ENCODE measurements at regions not wholly inside any gene's neighbourhood (a gene's known extent, or its start where the extent isn't known, plus 50 kb on each side); places are given as distances from the start of the nearest gene placed in this dataset.

GRCh38 chr1:239448911-239449310 lies 62.5 kb downstream of the CHRM3 start:
- no peak overlapping the region for H3K27ac ChIP-seq
- H3K9me3 ChIP-seq, result no peaks in the 10 kb centered on the region
- TF ChIP-seq CTCF (IDR thresholded peaks at IDR 0.05) (no peak), EP300 (IDR thresholded peaks at IDR 0.05) (no peak), POLR2A (IDR thresholded peaks at IDR 0.05) (no peak), POLR2AphosphoS5 (IDR thresholded peaks at IDR 0.05) (no peak)
- DNase-seq (ENCODE audit: low spot score in 2 of 2), result no peak
- H3K36me3 ChIP-seq, result no peaks in the 10 kb centered on the region
- no peaks in the 10 kb centered on the region for H3K27me3 ChIP-seq
- no peaks in the 10 kb centered on the region for H3K4me1 ChIP-seq
- 69% methylated on average over 3 of the region's 3 CpGs for WGBS
- no peak overlapping the region for H3K4me3 ChIP-seq

- WGBS, result 93% methylated on average over 3 of the region's 3 CpGs
- H3K27ac ChIP-seq, result no peak overlapping the region
- H3K9me3 ChIP-seq, result peaks cover 7% of the 10 kb centered on the region
- H3K36me3 ChIP-seq, result no peaks in the 10 kb centered on the region
- TF ChIP-seq POLR2AphosphoS5 (IDR thresholded peaks at IDR 0.05) (no peak), CTCF (IDR thresholded peaks at IDR 0.05) (no peak), POLR2A (IDR thresholded peaks at IDR 0.05) (no peak), EP300 (IDR thresholded peaks at IDR 0.05) (no peak)
- H3K4me3 ChIP-seq, result no peak overlapping the region
- DNase-seq (ENCODE audit: low spot score in 2 of 2), result no peak
- H3K4me1 ChIP-seq, result no peaks in the 10 kb centered on the region
- no peaks in the 10 kb centered on the region for H3K27me3 ChIP-seq
These were observed 69.4 kb downstream of the CHRM3 start for GRCh38 chr1:239455743-239456142.

- no peak overlapping the region for H3K4me3 ChIP-seq
- H3K4me1 ChIP-seq, result no peaks in the 10 kb centered on the region
- H3K27ac ChIP-seq, result no peak overlapping the region
- no peak for DNase-seq (ENCODE audit: low spot score in 2 of 2)
- H3K36me3 ChIP-seq, result no peaks in the 10 kb centered on the region
- TF ChIP-seq CTCF (IDR thresholded peaks at IDR 0.05) (no peak), EP300 (IDR thresholded peaks at IDR 0.05) (no peak), POLR2A (IDR thresholded peaks at IDR 0.05) (no peak), POLR2AphosphoS5 (IDR thresholded peaks at IDR 0.05) (no peak)
- 79% methylated on average over 2 of the region's 2 CpGs for WGBS
- H3K9me3 ChIP-seq, result peaks cover 7% of the 10 kb centered on the region
- no peaks in the 10 kb centered on the region for H3K27me3 ChIP-seq
These were observed 70.4 kb downstream of the CHRM3 start for GRCh38 chr1:239456788-239457187.

- Histone ChIP-seq H3K4me3 (no peak overlapping the region), H3K4me1 (no peaks in the 10 kb centered on the region), H3K9me3 (peaks cover 7% of the 10 kb centered on the region), H3K27ac (no peak overlapping the region), H3K36me3 (no peaks in the 10 kb centered on the region), H3K27me3 (no peaks in the 10 kb centered on the region)
- no peak for TF ChIP-seq POLR2A (IDR thresholded peaks at IDR 0.05)
- no peak for TF ChIP-seq EP300 (IDR thresholded peaks at IDR 0.05)
- TF ChIP-seq POLR2AphosphoS5 (IDR thresholded peaks at IDR 0.05), result no peak
- no peak for TF ChIP-seq CTCF (IDR thresholded peaks at IDR 0.05)
- no peak for DNase-seq (ENCODE audit: low spot score in 2 of 2)
- 56% methylated on average over 4 of the region's 4 CpGs for WGBS
These were observed 71.2 kb downstream of the CHRM3 start for GRCh38 chr1:239457491-239458143.

- DNase-seq (ENCODE audit: low spot score in 2 of 2), result no peak
- Histone ChIP-seq H3K27me3 (no peaks in the 10 kb centered on the region), H3K4me1 (no peaks in the 10 kb centered on the region), H3K9me3 (peaks cover 7% of the 10 kb centered on the region), H3K4me3 (no peak overlapping the region), H3K27ac (no peak overlapping the region), H3K36me3 (no peaks in the 10 kb centered on the region)
- 50% methylated on average over 4 of the region's 4 CpGs for WGBS
- no peak for TF ChIP-seq EP300 (IDR thresholded peaks at IDR 0.05)
- no peak for TF ChIP-seq POLR2AphosphoS5 (IDR thresholded peaks at IDR 0.05)
- TF ChIP-seq POLR2A (IDR thresholded peaks at IDR 0.05), result no peak
- no peak for TF ChIP-seq CTCF (IDR thresholded peaks at IDR 0.05)
These were observed 71.8 kb downstream of the CHRM3 start for GRCh38 chr1:239458144-239458500.

Measured in suprapubic skin (tissue), 4 donors.